ENCODE measurements at regions not wholly inside any gene's neighbourhood (a gene's known extent, or its start where the extent isn't known, plus 50 kb on each side); places are given as distances from the start of the nearest gene placed in this dataset.

- H3K4me3 ChIP-seq (ENCODE audit: low read depth, low read length): no peak overlapping the region
- TF ChIP-seq CTCF (IDR thresholded peaks at IDR 0.05; ENCODE audit: borderline replicate concordance, insufficient read depth, low read depth, low read length): no peak
Observed at GRCh38 chr11:10911907-10912306, 54.1 kb upstream of the ZBED5 start.

GRCh38 chr11:10909141-10909883, 51.5 kb upstream of the ZBED5 start:
- TF ChIP-seq CTCF (IDR thresholded peaks at IDR 0.05; ENCODE audit: borderline replicate concordance, insufficient read depth, low read depth, low read length): no peak
- H3K4me3 ChIP-seq (ENCODE audit: low read depth, low read length): no peak overlapping the region

GRCh38 chr11:10908215-10908951, 50.5 kb upstream of the ZBED5 start:
- TF ChIP-seq CTCF (IDR thresholded peaks at IDR 0.05; ENCODE audit: borderline replicate concordance, insufficient read depth, low read depth, low read length): no peak
- H3K4me3 ChIP-seq (ENCODE audit: low read depth, low read length): no peak overlapping the region

All from GM12875 (cell line).